K562 (cell line): ENCODE measurements at regions not wholly inside any gene's neighbourhood (a gene's known extent, or its start where the extent isn't known, plus 50 kb on each side); places are given as distances from the start of the nearest gene placed in this dataset.

Source experiments
- ATAC-seq: fragments of 200-7000 bp; cut with Tn5 transposase; 3 replicates; pipeline ENCODE4 v1.9.1; 2020; ENCODE audit warnings: moderate library complexity
- BruUV-seq: library from RNA; stranded (reverse); fragments of 400-500 nt; replicated peaks from 2 replicates; lab custom pipeline; 2021; lab: Mats Ljungman, UMichigan
- CTCF ChIA-PET: fragments of 300-600 bp; formaldehyde crosslinking; extraction: SDS; loops from one replicate; lab custom pipeline; 2021; ENCODE audit warnings: low intra/inter-chr PET ratio; lab: Yijun Ruan, JAX
- POLR2A ChIA-PET: fragments of 300-600, 350-650 bp; sonication (Branson Sonifier 250); formaldehyde crosslinking; extraction: SDS; loops from one replicate; lab custom pipeline; 2021; ENCODE audit warnings: antibody characterized with exemption, inconsistent platforms; lab: Yijun Ruan, JAX
- DNase-seq, 4 experiments: peaks; one replicate each; pipeline versions ENCODE4 v3.0.0 to v3.0.0-alpha.2; 2011 to 2018; ENCODE audit warnings: low spot score in 3 of 4, mixed read lengths in 3 of 4; ENCODE audit errors: extremely low read depth in 1 of 4
- FAIRE-seq: peaks from 2 replicates; lab custom pipeline; 2011; peaks lifted over from hg19 to GRCh38; lab: Jason Lieb, UNC
- H2AFZ ChIP-seq: 2 replicates; pipeline ENCODE4 v1.6.0; 2011; ENCODE audit warnings: low read depth, low read length, control low read depth, inconsistent platforms
- H3K27ac ChIP-seq: fragments of 200-600 bp; 3 replicates; pipeline ENCODE4 v1.8.0; 2011; ENCODE audit warnings: low read depth, mild to moderate bottlenecking, control low read depth, inconsistent platforms, low read length, moderate library complexity, mixed read lengths; ENCODE audit errors: extremely low read depth
- H3K27me3 ChIP-seq, 2 experiments: fragments of 300-600 bp in 1 of 2; 2 replicates in 1 of 2; 3 replicates in 1 of 2; pipeline versions ENCODE4 v1.6.0 to v1.8.0; 2011; ENCODE audit warnings: inconsistent platforms in 2 of 2, low read length in 2 of 2, mild to moderate bottlenecking in 1 of 2, mixed read lengths in 1 of 2, moderate library complexity in 1 of 2; ENCODE audit not compliant: control insufficient read depth in 2 of 2, insufficient read depth in 2 of 2
- H3K36me3 ChIP-seq: fragments of 300-600 bp; 3 replicates; pipeline ENCODE4 v1.8.0; 2011; ENCODE audit warnings: mild to moderate bottlenecking, low read length, inconsistent platforms; ENCODE audit not compliant: control insufficient read depth, insufficient read depth
- H3K4me1 ChIP-seq, 2 experiments: fragments of 200-600 bp in 1 of 2; replicated peaks in 1 of 2; 2 replicates in 1 of 2; 3 replicates in 1 of 2; pipeline versions ENCODE4 v1.5.1 to v1.8.0; 2011; ENCODE audit warnings: inconsistent platforms in 2 of 2, low read length in 2 of 2, mild to moderate bottlenecking in 1 of 2, mixed read lengths in 1 of 2, moderate library complexity in 1 of 2; ENCODE audit not compliant: control insufficient read depth in 2 of 2, insufficient read depth in 2 of 2
- H3K4me2 ChIP-seq: 2 replicates; pipeline ENCODE4 v1.6.1; 2011; ENCODE audit warnings: low read length, control low read depth, inconsistent platforms, mixed read lengths; ENCODE audit not compliant: insufficient read depth
- H3K4me3 ChIP-seq: fragments of 200-600 bp; sonication (generic), shearing (Covaris generic); 2 replicates; pipeline ENCODE4 v1.5.1; 2016; ENCODE audit warnings: control low read depth, inconsistent platforms
- H3K79me2 ChIP-seq: fragments of 200-600 bp; 3 replicates; pipeline ENCODE4 v1.8.0; 2011; ENCODE audit warnings: low read length, inconsistent platforms; ENCODE audit not compliant: control insufficient read depth, insufficient read depth
- H3K9ac ChIP-seq, 2 experiments: 2 replicates each; pipeline versions ENCODE4 v1.6.0 to v1.6.1; 2011; ENCODE audit warnings: low read depth in 2 of 2, low read length in 2 of 2, control low read depth in 1 of 2, inconsistent platforms in 1 of 2, mild to moderate bottlenecking in 1 of 2, mixed read lengths in 1 of 2; ENCODE audit not compliant: insufficient read depth in 1 of 2
- H3K9me1 ChIP-seq: one replicate; pipeline ENCODE4 v1.6.0; 2011; ENCODE audit warnings: inconsistent platforms, mild to moderate bottlenecking, low read length, moderate library complexity; ENCODE audit not compliant: control insufficient read depth, insufficient read depth
- H3K9me3 ChIP-seq: replicated peaks from 2 replicates; pipeline ENCODE4 v1.5.1; 2011; ENCODE audit warnings: low read depth, low read length, inconsistent platforms; ENCODE audit not compliant: control insufficient read depth, insufficient read depth
- H4K20me1 ChIP-seq: replicated peaks from 2 replicates; pipeline ENCODE4 v1.6.1; 2011; ENCODE audit warnings: low read length, inconsistent platforms, mixed read lengths; ENCODE audit not compliant: control insufficient read depth, insufficient read depth
- CC2D1A ChIP-seq: fragments of 450-650 bp; IDR thresholded peaks from 2 replicates; pipeline ENCODE4 v1.6.1; 2017; ENCODE audit warnings: mild to moderate bottlenecking
- COPS2 ChIP-seq: fragments of 450-650 bp; conservative IDR thresholded peaks from 2 replicates; pipeline ENCODE4 v1.6.1; 2016; ENCODE audit warnings: mild to moderate bottlenecking, moderate library complexity
- DEAF1 ChIP-seq: fragments of 450-650 bp; formaldehyde crosslinking; IDR thresholded peaks from 2 replicates; pipeline ENCODE4 v1.4.0; 2020; ENCODE audit warnings: mild to moderate bottlenecking, moderate library complexity
- E2F3 ChIP-seq: fragments of 250-450 bp; sonication (Bioruptor Pico); IDR thresholded peaks from 2 replicates; pipeline ENCODE4 v1.4.0; 2020; ENCODE audit warnings: mild to moderate bottlenecking
- GTF2E2 ChIP-seq: fragments of 200-800 bp; sonication (Bioruptor generic); IDR thresholded peaks from 2 replicates; pipeline ENCODE4 v1.6.1; 2016; ENCODE audit warnings: missing genetic modification characterization, missing compliant biosample characterization
- GTF2F1 ChIP-seq: IDR thresholded peaks from 2 replicates; pipeline ENCODE4 v1.6.1; 2011; ENCODE audit warnings: low read depth, low read length, improper control_type of control experiment
- HNRNPK ChIP-seq: fragments of 200-400 bp; formaldehyde crosslinking; IDR thresholded peaks from one replicate; pipeline ENCODE4 v1.6.1; 2018; ENCODE audit warnings: mild to moderate bottlenecking, low read depth, low read length; ENCODE audit not compliant: poor library complexity, severe bottlenecking
- IRF2 ChIP-seq: sonication (generic); formaldehyde crosslinking; IDR thresholded peaks from 2 replicates; pipeline ENCODE4 v1.8.1; 2022; ENCODE audit warnings: mild to moderate bottlenecking, missing genetic modification reagents
- IRF9 ChIP-seq: fragments of 450-650 bp; IDR thresholded peaks from 2 replicates; pipeline ENCODE4 v1.6.1; 2016; ENCODE audit warnings: missing biosample characterization, missing genetic modification characterization
- KLF10 ChIP-seq: fragments of 250-450 bp; sonication (Bioruptor Pico); IDR thresholded peaks from 2 replicates; pipeline ENCODE4 v1.6.1; 2021; ENCODE audit warnings: matching md5 sums
- LCOR ChIP-seq: sonication (generic); formaldehyde crosslinking; IDR thresholded peaks from 2 replicates; pipeline ENCODE4 v1.8.0; 2022; ENCODE audit warnings: mild to moderate bottlenecking, missing genetic modification reagents
- MCM3 ChIP-seq: fragments of 450-650 bp; IDR thresholded peaks from 2 replicates; pipeline ENCODE4 v1.6.1; 2016
- POLR2H ChIP-seq: IDR thresholded peaks from 2 replicates; pipeline ENCODE4 v1.6.1; 2016; ENCODE audit warnings: missing genetic modification characterization, low read depth, mild to moderate bottlenecking, control low read depth, missing compliant biosample characterization, moderate library complexity
- PTTG1 ChIP-seq: fragments of 450-650 bp; IDR thresholded peaks from 2 replicates; pipeline ENCODE4 v1.6.1; 2016; ENCODE audit warnings: low read depth, mild to moderate bottlenecking, missing genetic modification characterization, missing compliant biosample characterization
- RBBP5 ChIP-seq: fragments of 200-600 bp; sonication (generic); IDR thresholded peaks from 2 replicates; pipeline ENCODE4 v1.6.1; 2012; ENCODE audit warnings: borderline replicate concordance, mild to moderate bottlenecking, low read length, control low read depth, inconsistent platforms; ENCODE audit not compliant: insufficient read depth, poor library complexity, severe bottlenecking
- RBFOX2 ChIP-seq: fragments of 200-400 bp; formaldehyde crosslinking; IDR thresholded peaks from 2 replicates; pipeline ENCODE4 v1.6.1; 2017; ENCODE audit warnings: low read depth, mild to moderate bottlenecking, low read length, moderate library complexity
- STAG1 ChIP-seq: sonication (generic); formaldehyde crosslinking; IDR thresholded peaks from 2 replicates; pipeline ENCODE4 v1.5.0; 2020; ENCODE audit warnings: missing genetic modification reagents, borderline replicate concordance
- TEAD4 ChIP-seq, 2 experiments: sonication (generic) in 1 of 2; formaldehyde crosslinking in 1 of 2; IDR thresholded peaks; 2 replicates each; pipeline versions ENCODE4 v1.6.1 to v1.8.0; 2012 to 2022; ENCODE audit warnings: borderline replicate concordance in 1 of 2, inconsistent platforms in 1 of 2, low read length in 1 of 2, mild to moderate bottlenecking in 1 of 2, missing genetic modification reagents in 1 of 2
- ZNF12 ChIP-seq: sonication (generic); formaldehyde crosslinking; IDR thresholded peaks from 2 replicates; pipeline ENCODE4 v1.4.0; 2020; ENCODE audit warnings: mild to moderate bottlenecking, missing genetic modification reagents
- ZNF232 ChIP-seq: sonication (generic); formaldehyde crosslinking; IDR thresholded peaks from 2 replicates; pipeline ENCODE4 v1.8.0; 2022; ENCODE audit warnings: mild to moderate bottlenecking, missing genetic modification reagents
- WGBS: fragments of 100-300 bp; shearing (Covaris generic); methylation state at CpG from one replicate; pipeline ENCODE4 v1.1.6; 2016; ENCODE audit warnings: low coverage, mixed read lengths; ENCODE audit not compliant: insufficient coverage; ENCODE audit errors: missing lambda C conversion rate; 5-methylcytosine and 5-hydroxymethylcytosine counted together
- in situ Hi-C: fragments of 300-500 bp; cut with MboI; formaldehyde crosslinking; loops from 4 replicates; pipeline ENCODE4 v1.15.0; 2018; ENCODE audit warnings: inconsistent platforms, mixed read lengths
- intact Hi-C: fragments of 100-400 bp; cut with micrococcal nuclease; formaldehyde crosslinking; loops from 2 replicates; pipeline ENCODE4 v1.14.2; 2022

DNA sequence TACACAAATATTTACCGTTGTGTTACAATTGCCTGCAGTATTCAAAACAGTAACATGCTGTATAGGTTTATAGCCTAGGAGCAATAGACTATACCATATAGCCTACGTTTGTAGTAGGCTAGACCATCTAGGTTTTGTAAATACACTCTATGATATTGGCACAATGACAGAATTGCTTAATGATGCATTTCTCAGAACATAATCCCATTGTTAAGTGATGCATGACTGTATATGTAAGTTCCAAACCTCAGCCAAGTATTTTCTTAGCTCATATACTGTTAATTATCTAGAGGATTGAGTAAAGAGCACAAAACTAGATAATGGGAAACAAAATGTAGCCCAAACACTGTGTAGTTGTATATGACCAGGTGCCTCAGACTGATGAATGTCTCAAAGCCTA lies 220.1 kb downstream of the ANXA1 start:
- no peak overlapping the region for H2AFZ ChIP-seq
- FAIRE-seq (no peak), ATAC-seq (no peak), DNase-seq (no peak)
- intact Hi-C loops (no loop called here), in situ Hi-C loops (no loop called here)
- ChIA-PET POLR2A (interaction anchor here (0.7 kb wide), 1 partner anchor 440 kb away, joined by 4 read pairs; no protein-coding TSS in a partner anchor), CTCF (no interaction called here)
- no peak overlapping the region for H3K4me3 ChIP-seq
- H3K27me3 ChIP-seq: no peaks in the 10 kb centered on the region
- H4K20me1 ChIP-seq: no peaks in the 10 kb centered on the region
- H3K79me2 ChIP-seq: no peaks in the 10 kb centered on the region
- H3K27ac ChIP-seq: no peak overlapping the region
- H3K4me2 ChIP-seq: no peak overlapping the region
- WGBS: 40% methylated on average over 2 of the region's 2 CpGs
- no peaks in the 10 kb centered on the region for H3K9me1 ChIP-seq
- H3K36me3 ChIP-seq: no peaks in the 10 kb centered on the region
- peaks cover 0 to 7% of the 10 kb centered on the region in 2 experiments; a peak in 2 of 5 replicates for H3K4me1 ChIP-seq
- H3K9me3 ChIP-seq: no peaks in the 10 kb centered on the region; the same call in none of the 2 replicates
- H3K9ac ChIP-seq: no peak overlapping the region
- TF ChIP-seq STAG1 (CRISPR knock-in tag) (no peak), ZNF232 (CRISPR knock-in tag) (no peak), DEAF1 (CRISPR knock-in tag) (no peak), KLF10 (no peak), POLR2H (tag) (no peak), HNRNPK (no peak), E2F3 (CRISPR knock-in tag) (no peak), LCOR (no peak), RBBP5 (no peak), PTTG1 (tag) (no peak), RBFOX2 (no peak), IRF2 (CRISPR knock-in tag) (no peak), CC2D1A (no peak), TEAD4 (IDR thresholded peaks at IDR 0.05; ENCODE audit: low read length) (no peak), TEAD4 (CRISPR knock-in tag; IDR thresholded peaks at IDR 0.05; ENCODE audit: borderline replicate concordance) (no peak), GTF2E2 (no peak), IRF9 (no peak), COPS2 (no peak), ZNF12 (CRISPR knock-in tag) (no peak), GTF2F1 (no peak), MCM3 (no peak)
- BruUV-seq: no TSS peak
